ENCODE measurements at regions not wholly inside any gene's neighbourhood (a gene's known extent, or its start where the extent isn't known, plus 50 kb on each side); places are given as distances from the start of the nearest gene placed in this dataset.

- no peak overlapping the region for H4K8ac ChIP-seq (replicated peaks; ENCODE audit: insufficient read length, low read depth, low read length)
- H2BK15ac ChIP-seq (ENCODE audit: low read depth, low read length): no peak overlapping the region
- no peaks in the 10 kb centered on the region for H3K36me3 Mint-ChIP-seq (ENCODE audit: insufficient read depth in 1 of 3, low read depth in 3 of 3)
- H3K23ac ChIP-seq (ENCODE audit: insufficient read length, low read depth, low read length): no peak overlapping the region
- DNase-seq: no peak
- H3K14ac ChIP-seq (ENCODE audit: insufficient read depth, low read length): no peak overlapping the region
- H4K20me1 ChIP-seq (ENCODE audit: control insufficient read depth, insufficient read depth, insufficient read length): no peaks in the 10 kb centered on the region
- no peak for TF ChIP-seq CTCF (conservative IDR thresholded peaks at IDR 0.05)
- no peak overlapping the region for H2BK120ac ChIP-seq (ENCODE audit: low read depth, low read length, poor library complexity, severe bottlenecking)
- no peak overlapping the region for H3K9ac ChIP-seq (ENCODE audit: extremely low read depth, insufficient read length, low read length)
- no peak overlapping the region for H4K91ac ChIP-seq (ENCODE audit: insufficient read length, low read depth, low read length)
- no peak overlapping the region for H3K27ac Mint-ChIP-seq
- no CpG with 5 or more reads among the region's 1 CpG for WGBS (ENCODE audit: extremely low coverage, insufficient read length, low lambda C conversion rate)
- H3K4me2 ChIP-seq (ENCODE audit: insufficient read depth, insufficient read length, low read length): no peak overlapping the region
- H3K79me1 ChIP-seq (ENCODE audit: insufficient read depth, low read depth, low read length, poor library complexity, severe bottlenecking): no peaks in the 10 kb centered on the region
- H3K27me3 Mint-ChIP-seq (ENCODE audit: low read depth): no peaks in the 10 kb centered on the region
- no peak overlapping the region for H2BK20ac ChIP-seq (ENCODE audit: low read depth, low read length, poor library complexity, severe bottlenecking)
- H3K27ac ChIP-seq (ENCODE audit: insufficient read length, low read depth, low read length): no peak overlapping the region
- no peak overlapping the region for H3T11ph ChIP-seq (ENCODE audit: low read length)
- no peak overlapping the region for H3K4me3 Mint-ChIP-seq
- no peak overlapping the region for H2BK5ac ChIP-seq (ENCODE audit: insufficient read length, low read length)
- no peak overlapping the region for H4K5ac ChIP-seq (ENCODE audit: insufficient read length, low read depth, low read length)
- H3K18ac ChIP-seq (ENCODE audit: insufficient read length, low read depth, low read length): no peak overlapping the region
- no peak overlapping the region for H2AFZ ChIP-seq (ENCODE audit: low read length)
- no peak overlapping the region for H3K4ac ChIP-seq (ENCODE audit: low read depth, low read length)
- no peaks in the 10 kb centered on the region for H3K27me3 ChIP-seq (ENCODE audit: insufficient read depth, low read length)
- H3K9me3 ChIP-seq (ENCODE audit: control insufficient read depth, low read depth, low read length): no peaks in the 10 kb centered on the region
- no peaks in the 10 kb centered on the region for H3K23me2 ChIP-seq (ENCODE audit: insufficient read length, low read depth, low read length, poor library complexity, severe bottlenecking)
- no peaks in the 10 kb centered on the region for H3K79me2 ChIP-seq (ENCODE audit: insufficient read depth, low read length)
- no peaks in the 10 kb centered on the region for H3K4me1 ChIP-seq (ENCODE audit: insufficient read depth, low read length)
- H2BK12ac ChIP-seq (ENCODE audit: insufficient read length, low read depth, low read length): no peak overlapping the region
- no peak overlapping the region for H3K56ac ChIP-seq (ENCODE audit: insufficient read length, low read depth, low read length)
- H3K9me3 Mint-ChIP-seq: no peaks in the 10 kb centered on the region
- H3K4me1 Mint-ChIP-seq: peaks cover 5% of the 10 kb centered on the region in 2 experiments
- no peak overlapping the region for H2AK5ac ChIP-seq (ENCODE audit: insufficient read length, low read length)
Measured at GRCh38 chr20:55010761-55011160, 535.4 kb downstream of the DOK5 start.

Data from H9 (cell line).